SW480 (cell line): ENCODE measurements at regions not wholly inside any gene's neighbourhood (a gene's known extent, or its start where the extent isn't known, plus 50 kb on each side); places are given as distances from the start of the nearest gene placed in this dataset.

Source experiments
- DNase-seq: peaks from one replicate; pipeline ENCODE4 v3.0.0-alpha.2; 2016; ENCODE audit warnings: low spot score

DNA sequence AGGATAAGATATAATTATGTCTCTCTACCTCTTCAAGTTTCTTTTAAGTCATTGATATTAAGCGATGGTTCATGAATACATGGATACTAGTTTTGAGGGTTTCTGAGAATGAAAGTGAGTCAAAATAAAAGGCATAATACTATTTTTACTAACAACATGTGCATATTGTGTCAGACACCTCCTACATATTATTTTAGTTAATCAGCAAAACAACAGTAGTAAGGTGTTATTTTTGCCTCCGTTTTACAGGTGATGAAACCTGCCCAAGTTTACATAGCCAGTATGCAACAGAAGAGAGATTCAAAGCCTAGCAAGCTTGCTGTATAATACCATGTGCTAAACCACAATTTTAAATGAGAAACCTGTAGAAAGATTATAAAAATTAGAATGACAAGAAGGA is 544.1 kb downstream of the EPHA5 start:
- DNase-seq, result no peak

DNA sequence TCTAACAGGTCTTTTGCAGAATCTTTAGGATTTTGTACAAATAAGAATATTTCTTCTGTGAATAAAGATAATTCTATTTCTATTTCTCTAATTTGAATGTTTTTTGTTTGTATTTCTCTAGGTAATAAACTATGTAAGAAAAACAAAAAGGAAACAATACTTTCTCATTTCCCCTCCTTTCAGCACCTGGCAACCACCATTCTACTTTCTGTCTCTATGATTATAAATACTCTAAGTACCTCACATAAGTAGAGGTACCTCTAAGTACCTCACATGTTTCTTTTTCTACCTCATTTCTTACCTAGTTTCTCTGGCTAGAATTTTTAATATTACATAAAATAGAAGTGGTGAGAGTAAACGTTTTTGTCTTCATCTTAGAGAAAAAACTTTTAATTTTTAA is 550.0 kb downstream of the EPHA5 start:
- no peak for DNase-seq

DNA sequence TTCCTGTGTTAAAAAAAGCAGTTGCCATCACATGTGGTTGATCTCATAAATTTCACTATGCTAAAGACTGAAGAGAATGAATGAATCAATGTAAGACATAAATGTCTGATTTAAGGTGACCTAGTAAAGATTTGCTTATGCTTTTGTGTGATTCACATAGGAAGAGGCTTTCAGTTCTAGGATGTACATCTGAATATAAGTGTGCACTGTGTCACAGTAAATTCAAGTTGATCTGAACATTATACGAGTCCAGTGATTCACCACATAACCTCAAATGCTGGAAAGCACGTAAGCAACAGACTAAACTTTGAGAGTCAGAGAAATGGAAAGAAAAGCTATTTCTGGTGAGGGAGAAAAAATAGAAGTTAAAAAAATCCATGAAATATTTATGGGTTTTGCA is 567.9 kb downstream of the EPHA5 start:
- no peak for DNase-seq

DNA sequence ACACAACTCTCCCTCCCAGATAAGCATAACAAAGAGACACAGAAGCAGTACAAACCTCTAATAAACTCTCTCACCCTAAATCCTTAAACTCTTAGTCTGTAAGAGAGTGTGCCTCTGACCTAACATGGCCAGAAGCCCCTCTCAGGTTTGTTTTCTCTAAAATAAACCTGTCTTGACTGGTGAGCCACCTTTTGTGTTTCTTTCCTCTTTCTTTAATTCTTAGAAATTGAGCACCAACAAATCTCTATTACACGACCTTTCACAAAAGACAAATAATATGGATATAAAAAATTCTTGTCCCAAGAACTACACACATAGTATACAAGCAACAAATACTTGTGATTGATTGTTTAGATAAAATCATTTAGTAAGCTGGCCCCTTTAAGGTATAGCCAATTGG is 573.7 kb downstream of the EPHA5 start:
- DNase-seq, result no peak

DNA sequence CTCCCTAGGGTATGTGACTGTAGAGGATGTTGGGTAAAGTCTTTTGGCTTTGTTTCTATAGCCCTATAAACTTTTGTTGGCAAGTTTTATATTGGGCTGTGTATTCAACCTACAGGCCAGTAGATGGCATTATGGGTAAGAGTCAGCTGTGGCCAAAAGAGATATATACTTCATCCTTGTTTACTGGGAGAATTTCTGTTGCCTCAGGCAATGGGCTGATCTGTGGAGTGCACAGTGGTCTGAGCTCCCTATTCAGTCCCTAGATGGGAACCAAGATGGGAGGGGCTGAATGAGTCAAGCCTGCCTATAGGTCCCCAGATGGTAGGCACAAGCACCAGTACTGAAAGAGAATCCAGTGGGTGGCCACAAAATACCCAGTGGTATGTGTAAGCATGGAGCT is 580.6 kb downstream of the EPHA5 start:
- peak; percentile 6 for DNase-seq

DNA sequence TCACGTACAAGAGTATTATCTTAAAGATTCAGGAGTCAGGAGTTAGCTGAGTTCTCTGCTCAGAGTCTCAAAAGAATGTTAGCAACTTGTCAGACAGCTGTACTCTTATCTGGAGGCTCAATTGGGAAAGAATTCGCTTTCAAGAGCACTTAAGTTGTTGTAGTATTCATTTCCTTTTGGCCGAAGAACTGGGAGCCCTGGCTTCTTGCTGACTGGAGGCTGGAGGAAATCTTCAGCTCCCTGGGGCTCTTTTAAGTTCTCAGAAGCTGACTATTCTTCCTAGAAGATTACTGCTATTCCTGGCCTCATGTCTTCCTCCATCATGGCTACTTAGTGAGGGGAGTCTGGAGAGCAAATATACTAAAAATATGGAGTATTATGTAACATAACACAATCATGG is 587.2 kb downstream of the EPHA5 start:
- no peak for DNase-seq

DNA sequence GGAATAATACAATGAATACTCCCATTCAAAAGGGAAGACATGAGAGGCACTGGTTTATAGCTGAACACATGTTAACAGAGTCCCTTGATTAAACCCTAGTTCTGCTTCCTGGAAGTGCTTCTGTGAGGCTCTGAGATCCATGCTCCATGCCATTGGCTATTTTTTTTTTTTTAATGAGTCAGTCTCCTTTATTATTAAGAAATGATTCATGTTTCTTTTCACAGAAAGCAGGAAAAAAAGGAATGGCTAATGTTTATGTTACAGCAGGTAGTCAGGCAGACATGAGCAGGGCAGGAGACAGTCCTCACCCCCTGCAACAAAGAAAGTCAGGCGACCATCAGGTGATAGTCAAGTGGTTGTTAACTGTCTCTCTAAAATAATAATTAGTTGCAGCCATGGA is 598.7 kb downstream of the EPHA5 start:
- no peak for DNase-seq

DNA sequence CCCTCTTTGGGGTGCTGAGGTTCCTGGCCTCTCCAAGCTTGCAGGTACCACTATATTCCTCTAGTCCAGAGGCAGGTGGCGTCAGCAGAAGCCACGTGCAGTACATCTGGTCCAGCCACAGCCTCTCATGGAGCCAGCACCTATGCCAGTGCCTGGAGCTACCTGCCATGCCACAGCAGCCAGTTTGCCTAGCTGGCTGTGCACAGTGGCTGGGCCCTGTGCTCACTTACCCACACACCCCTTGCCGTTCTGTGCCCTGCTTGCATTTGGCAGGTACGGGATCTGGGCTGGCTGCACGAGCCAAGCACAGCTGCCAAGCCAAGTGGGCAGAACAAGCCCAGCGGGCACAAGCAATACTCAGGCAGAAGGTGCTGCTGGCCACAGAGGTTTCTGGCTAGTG is 601.1 kb downstream of the EPHA5 start:
- no peak for DNase-seq

DNA sequence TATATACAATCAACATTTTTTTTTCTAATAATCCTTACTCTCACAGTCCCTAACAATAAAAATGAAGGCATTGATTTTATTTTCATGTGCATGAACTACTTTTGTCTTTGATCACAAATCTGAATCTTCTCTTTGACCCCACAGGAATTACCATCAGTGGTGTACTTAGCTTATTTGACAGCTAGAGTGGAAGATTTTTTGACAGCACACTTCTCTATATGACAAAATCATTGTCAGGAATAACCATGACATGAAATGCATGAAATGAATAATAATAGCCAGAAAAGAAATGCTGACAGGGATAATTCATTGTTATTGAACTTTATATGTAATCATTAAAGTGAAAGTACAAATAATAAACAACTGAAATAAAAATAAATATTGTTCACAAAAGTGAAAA is 604.2 kb downstream of the EPHA5 start:
- DNase-seq, result no peak

DNA sequence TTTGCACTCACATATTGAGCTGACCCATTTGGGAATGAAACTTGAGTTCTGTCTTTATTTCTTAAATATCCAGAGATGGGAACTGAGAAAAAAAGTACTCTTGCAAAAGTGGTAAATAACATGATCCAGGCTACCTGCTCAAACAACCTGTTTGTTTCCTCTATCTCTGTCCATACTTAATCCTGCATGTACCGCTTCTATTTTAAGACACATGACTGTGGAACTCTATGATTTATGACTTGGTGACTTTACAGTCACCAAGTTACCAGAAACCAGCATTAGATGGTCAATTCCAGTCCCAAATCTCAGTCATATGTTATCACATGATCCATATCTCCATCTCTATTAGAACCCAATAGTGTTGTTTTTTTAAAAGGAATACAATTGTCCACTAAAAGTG is 606.7 kb downstream of the EPHA5 start:
- DNase-seq, result no peak

DNA sequence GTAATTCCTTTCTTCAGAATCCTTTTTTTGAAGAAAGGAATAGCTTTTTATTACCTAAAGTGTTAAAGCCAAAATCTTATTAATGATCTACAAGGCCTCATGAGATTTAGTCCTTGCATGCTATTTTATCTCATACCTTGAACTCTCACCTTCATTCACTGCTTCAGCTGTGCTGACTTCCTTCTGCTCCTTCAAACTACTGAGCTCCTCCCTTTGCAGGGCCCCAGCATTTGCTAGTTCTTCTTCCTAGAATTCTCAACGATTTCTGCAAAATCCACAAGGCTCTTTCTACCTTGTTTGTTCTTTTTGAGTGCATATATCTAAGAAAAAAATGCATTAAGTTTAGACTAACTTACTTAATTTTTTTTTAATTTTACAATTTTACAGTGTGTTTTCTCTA is 619.5 kb downstream of the EPHA5 start:
- no peak for DNase-seq

DNA sequence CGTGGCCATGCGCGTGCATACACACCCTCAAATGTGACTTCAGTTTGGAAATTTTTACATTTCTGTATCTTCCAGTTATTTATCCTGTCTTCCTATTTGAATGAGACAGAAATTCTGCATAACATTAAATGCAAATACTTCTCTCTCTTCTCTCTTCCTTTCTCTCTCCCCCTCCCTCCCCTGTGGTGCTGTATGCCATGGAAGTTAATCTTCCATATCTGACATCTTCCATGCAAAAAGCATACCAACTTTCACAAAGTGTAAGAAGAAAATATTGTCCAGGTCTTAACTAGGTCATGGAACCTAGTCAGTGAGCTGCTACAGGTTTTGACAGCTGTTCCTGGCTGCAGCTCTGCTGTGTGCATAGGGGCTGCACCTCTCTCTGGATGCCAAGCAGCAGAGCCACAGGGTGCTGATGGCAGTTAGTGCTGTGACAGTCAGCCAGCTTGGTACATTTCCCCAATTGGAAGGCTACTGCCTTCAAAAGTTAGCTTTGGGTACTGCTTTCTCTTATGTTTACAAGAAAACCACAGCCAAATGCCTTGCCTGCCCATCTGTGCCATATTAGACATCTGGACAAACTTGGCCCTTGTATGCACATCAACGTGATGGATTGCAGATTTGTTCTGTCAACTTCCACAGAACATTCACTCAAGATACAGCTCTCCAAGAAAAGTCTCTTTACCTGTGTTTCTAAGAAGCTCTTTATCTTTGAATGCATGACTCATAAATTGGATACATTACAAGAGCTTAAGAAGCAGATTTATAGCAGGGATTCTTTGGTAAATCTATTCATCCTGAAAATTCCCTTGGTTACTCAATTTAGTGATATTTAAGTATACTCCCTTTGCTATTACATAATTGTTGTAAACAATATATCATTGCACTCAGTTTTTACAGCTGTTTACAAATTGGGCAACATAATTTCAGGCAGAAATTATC is 623.8 kb downstream of the EPHA5 start:
- DNase-seq, result no peak

DNA sequence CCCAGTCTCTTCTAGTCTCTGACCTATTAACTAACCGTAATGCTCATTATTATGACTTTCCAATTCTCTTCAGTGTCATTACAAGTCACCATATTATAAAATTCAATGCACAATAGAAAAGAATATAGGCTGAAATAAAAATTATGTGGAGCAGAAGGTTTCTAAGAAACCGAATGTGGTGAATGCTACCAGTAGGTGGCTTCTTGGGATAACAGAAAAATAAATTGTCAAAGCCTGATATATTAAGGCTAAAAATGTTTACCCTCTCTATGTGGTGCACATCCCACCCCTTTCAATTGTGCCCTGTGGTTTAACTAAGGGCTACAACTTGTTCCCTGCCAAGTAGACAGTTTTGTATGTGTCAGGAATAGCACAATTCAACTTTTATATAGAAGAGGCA is 624.6 kb upstream of the TECRL start:
- DNase-seq, result no peak

DNA sequence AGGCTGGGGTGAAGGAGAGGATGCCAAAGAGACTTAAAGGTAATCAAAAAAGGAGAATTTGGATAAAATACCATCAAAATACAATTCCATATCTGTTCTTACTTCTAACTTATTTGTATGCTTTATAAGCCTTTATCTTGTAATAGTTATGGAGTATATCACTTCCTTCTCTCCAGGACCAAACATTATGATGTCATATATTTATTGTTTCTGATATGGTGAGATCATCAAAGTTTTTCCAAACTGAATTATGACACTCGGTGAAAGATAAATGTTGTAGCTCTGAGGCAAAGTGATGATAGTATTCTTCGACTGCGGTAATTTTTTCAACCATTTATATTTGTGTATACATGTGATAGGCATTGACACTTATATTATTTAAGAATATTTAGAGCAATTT is 619.3 kb upstream of the TECRL start:
- DNase-seq, result no peak

DNA sequence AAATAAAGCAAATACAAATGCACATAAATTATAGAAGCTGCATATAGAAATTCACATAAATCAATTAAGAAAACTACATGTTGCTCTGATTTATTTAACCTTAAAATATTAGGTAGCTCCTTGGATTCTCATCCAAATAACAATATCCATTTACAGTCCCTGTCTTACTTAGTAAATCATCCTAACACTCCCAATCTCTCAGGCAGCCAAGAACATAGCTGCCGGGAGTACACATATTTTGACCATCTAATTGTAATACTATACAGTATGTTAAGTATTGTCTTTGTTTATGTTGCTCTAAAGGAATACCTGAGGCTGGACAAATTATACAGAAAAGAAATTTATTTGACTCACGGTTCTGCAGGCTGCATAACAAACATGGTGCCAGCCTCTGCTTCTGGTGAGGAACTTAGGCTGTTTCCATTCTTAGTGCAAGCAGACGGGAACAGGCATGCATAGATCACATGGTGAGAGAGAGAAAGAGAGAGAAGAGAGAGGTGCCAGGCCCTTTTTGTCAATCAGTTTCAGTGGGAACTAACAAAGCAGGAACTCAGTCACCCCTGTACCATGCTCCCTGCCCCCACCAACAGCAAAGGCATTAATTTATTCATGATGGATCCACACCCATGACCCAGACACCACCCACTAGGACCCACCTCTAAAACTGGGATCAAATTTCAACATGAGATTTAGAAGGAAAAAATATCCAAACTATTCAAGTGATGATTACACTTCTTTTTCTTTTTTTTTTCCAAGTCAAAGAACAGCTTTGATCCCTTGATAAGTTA is 614.8 kb upstream of the TECRL start:
- no peak for DNase-seq

DNA sequence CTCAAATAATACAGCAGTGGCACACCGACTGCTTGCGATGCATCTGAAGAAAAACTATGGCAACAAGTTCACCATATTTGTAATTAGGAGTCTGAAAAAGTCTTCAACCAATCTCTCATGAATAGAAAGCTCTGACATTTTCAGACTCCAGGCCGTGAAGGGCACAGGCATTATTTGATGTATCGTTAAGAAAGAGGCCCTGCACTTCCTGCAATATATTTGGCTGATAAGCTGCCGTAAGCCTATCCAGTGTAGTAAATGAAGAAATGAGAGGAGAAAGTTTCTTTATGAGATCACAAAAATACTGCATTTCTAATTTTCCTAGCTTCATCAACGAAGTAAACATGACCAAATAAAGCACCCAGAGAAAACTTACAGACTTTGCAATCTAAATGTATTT is 613.8 kb upstream of the TECRL start:
- no peak for DNase-seq

DNA sequence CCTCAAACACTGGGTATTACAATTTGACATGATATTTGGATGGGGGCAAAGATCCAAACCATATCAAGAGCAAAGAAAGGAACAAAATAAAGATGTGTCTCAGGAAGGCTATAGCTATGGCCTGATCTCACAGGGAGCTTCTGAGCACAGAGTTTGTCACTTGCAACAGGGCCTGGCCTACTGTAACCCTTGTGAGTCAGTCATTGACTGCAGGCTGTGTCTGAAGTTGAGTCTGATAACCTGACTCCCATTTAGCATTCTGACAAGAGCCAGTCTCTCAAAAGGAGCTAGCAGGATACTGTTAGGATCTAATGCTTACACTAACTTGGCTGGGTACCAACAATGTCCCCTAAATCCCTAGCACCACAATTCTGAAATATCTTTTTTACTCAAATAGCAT is 612.5 kb upstream of the TECRL start:
- DNase-seq, result no peak

DNA sequence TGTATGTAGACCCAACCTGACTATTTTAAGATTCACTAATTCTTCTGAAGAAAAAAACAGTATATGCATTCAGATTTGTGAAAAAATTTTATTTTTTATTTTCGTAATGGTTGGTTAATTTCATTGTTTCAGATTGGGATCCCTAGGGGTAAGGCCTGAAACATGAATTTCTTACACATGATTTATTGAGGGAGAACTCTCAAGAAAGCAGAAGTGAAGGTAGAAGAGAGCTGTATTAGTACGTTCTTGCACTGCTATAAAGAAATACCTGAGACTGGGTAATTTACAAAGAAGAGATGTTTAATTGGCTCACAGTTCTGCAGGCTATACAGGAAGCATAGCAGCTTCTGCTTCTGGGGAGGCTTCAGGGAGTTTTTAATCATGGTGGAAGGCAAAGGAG is 611.9 kb upstream of the TECRL start:
- no peak for DNase-seq

DNA sequence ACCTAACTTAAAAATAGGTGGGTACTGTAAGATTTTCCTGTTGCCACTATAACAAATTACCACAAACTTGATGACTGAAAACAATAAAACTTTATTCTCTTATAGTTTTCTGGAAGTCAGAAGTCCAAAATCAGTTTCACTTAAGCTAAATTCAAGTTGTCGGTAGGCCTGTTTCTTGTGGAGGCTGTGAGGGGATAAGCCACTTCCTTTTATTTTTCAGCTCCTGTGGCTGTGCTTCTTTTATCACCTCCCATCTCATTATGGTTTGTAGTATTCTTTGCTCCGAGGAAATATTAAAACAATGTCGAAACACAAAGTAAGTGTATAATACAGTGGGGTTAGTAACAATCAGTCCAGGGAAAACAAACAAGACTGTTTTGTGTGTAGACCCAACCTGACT is 610.5 kb upstream of the TECRL start:
- no peak for DNase-seq

DNA sequence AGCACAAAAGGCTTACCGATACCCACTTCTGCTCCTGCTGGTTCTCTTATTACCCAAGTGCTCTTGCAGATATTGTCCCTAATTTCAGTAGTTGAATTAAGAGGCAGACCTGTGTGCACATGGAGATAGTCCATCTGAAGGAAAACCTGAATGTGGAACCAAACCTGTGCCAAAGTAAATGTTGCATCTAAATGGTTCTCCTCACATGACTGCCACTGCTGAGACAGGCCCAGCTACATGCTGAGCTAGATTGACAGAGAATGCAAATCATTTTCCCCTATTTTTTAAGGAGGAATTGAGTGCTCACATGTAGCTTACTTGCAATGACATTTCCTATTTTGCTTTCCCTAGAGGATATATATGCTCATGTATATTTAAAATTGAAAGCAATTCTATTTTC is 609.1 kb upstream of the TECRL start:
- DNase-seq, result no peak

DNA sequence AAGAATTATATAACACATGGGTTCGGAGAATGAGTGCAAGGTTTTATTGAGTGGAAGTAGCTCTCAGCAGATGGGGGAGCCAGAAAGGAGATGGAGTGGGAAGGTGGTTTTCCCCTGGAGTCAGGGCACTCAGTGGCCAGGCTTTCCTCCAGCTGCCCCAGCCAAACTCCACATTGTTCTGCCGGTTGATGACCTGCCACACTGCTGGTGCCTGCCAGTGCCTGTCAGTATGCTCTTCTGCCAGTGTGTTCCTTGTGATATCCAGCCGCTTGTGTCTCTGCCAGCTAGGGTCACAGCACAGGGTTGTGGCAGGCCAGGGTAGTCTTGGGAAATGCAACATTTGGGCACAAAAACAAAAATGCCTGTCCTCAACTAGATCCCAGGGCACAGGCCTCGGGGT is 604.8 kb upstream of the TECRL start:
- DNase-seq, result no peak

DNA sequence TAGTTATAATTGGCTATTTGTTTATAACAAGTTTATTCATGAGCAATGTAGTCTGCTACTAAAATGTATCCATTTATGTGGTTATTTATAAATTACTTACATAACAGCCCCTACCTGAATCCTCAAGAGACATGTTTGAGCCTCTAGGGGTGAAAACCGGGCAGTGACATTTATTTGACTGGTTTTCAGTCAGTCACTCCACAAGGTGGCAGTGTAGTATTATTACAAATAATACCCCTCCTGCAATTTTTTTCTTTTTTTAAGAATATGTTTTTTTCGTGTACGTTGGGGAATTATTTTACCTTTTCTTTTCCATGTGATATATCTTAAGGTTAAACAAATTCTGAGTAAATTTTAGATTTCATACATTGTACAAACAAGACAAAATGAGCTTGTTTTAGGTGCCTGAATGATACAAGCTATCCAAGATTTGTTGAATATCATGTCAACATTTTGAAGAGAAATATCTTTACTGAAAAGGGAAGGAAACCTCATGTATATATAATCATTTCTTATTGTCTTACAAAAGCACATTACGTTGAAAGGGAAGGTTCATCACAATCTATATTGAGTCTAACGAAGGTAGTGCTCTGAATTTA is 598.7 kb upstream of the TECRL start:
- DNase-seq, result peak; percentile 21

DNA sequence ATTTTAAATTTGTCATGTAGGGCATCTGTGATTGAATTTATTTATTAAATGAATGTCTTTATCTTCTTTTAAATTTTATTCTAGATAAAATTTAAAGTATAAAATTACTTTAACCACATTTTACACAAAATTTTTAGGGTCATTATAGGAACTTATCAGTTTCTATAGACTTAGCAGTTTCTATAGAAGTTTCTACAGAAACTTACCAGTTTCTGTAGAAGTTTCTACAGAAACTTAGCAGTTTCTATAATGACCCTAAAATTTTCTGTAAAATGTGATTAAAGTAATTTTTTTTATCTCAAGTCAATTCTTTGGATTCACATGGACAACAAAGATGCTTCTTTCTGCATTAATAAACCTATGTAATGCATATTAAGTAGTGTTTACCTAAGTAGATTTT is 565.9 kb upstream of the TECRL start:
- DNase-seq, result no peak
